ENCODE measurements at regions not wholly inside any gene's neighbourhood (a gene's known extent, or its start where the extent isn't known, plus 50 kb on each side); places are given as distances from the start of the nearest gene placed in this dataset.

DNA sequence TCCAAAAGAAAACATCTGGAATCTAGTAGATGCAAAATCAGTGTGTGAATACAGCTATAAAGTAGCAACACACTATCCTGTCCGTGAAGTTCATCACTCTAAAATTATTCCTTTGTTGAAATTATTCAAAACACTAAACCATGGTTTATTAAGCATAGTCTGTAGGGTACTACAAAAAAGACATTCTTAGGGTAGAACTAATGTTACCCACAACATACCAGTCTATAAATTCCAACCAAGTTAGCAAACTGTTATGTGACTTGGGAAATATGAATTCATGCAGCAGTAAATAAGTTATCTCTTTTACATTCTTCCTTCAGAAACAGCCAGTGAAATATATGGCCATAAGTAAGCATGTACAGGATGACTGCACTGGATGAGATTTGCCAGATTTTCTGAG, 580.3 kb upstream of the ADGRB3 start:
- H3K27ac ChIP-seq: no peak overlapping the region
- CTCF ChIA-PET: no interaction called here
- no peak overlapping the region for H2AFZ ChIP-seq

DNA sequence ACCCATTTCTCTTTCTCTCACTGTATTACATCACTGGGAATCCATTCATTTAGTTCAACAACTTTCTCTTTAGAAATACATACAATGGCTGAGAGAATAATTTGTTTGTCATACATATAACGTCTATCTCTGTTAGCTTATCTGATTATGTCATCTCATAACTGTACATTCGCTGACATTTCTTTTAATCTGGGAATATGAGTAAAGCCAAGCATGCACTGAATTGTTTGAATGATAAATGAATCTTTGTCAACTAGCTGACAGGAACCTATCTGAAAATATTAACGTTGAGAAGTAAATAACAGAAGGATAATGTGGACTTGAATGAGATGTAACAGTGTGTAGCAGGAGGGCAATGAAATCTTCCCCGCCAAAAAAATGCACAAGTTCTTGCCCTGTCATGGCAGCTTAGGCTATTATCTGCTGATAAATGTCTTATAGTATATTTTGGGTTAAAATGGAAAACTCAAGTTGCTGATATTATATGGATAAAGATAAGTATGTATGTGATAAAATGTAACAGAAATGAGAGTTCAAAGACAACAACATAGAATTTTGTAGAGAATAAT, 581.2 kb upstream of the ADGRB3 start:
- Histone ChIP-seq H3F3A (ENCODE audit: insufficient read depth, low read depth) (no peaks in the 10 kb centered on the region), H3K4me2 (no peak overlapping the region), H3K27ac (no peak overlapping the region), H3K79me2 (ENCODE audit: low read depth) (no peaks in the 10 kb centered on the region), H3K4me3 (no peak overlapping the region), H3K9me3 (ENCODE audit: insufficient read depth, low read depth) (no peaks in the 10 kb centered on the region), H3K9me2 (ENCODE audit: insufficient read depth) (no peaks in the 10 kb centered on the region), H3K4me1 (replicated peaks; ENCODE audit: insufficient read depth) (no peaks in the 10 kb centered on the region), H2AFZ (no peak overlapping the region), H4K20me1 (ENCODE audit: insufficient read depth) (no peaks in the 10 kb centered on the region), H3K36me3 (ENCODE audit: low read depth) (no peaks in the 10 kb centered on the region), H3K27me3 (ENCODE audit: insufficient read depth, low read depth) (no peaks in the 10 kb centered on the region)
- no TSS peak for BruUV-seq (replicated peaks)
- ChIA-PET POLR2A (ENCODE audit: unreplicated experiment) (no interaction called here), CTCF (no interaction called here)
- TF ChIP-seq, protein P1, sequence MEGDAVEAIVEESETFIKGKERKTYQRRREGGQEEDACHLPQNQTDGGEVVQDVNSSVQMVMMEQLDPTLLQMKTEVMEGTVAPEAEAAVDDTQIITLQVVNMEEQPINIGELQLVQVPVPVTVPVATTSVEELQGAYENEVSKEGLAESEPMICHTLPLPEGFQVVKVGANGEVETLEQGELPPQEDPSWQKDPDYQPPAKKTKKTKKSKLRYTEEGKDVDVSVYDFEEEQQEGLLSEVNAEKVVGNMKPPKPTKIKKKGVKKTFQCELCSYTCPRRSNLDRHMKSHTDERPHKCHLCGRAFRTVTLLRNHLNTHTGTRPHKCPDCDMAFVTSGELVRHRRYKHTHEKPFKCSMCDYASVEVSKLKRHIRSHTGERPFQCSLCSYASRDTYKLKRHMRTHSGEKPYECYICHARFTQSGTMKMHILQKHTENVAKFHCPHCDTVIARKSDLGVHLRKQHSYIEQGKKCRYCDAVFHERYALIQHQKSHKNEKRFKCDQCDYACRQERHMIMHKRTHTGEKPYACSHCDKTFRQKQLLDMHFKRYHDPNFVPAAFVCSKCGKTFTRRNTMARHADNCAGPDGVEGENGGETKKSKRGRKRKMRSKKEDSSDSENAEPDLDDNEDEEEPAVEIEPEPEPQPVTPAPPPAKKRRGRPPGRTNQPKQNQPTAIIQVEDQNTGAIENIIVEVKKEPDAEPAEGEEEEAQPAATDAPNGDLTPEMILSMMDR (conservative IDR thresholded peaks at IDR 0.05): no peak
- TF ChIP-seq EZH2 (IDR thresholded peaks at IDR 0.05; ENCODE audit: low read depth): no peak
- intact Hi-C loops (cut with micrococcal nuclease; ENCODE audit: unreplicated experiment): no loop called here
- no peak for DNase-seq

More for the DNA sequence above, 580.3 kb upstream of the ADGRB3 start:
- POLR2A ChIA-PET (ENCODE audit: unreplicated experiment): no interaction called here
- Histone ChIP-seq H4K20me1 (ENCODE audit: insufficient read depth) (no peaks in the 10 kb centered on the region), H3K36me3 (ENCODE audit: low read depth) (no peaks in the 10 kb centered on the region), H3K4me3 (no peak overlapping the region), H3K4me2 (no peak overlapping the region), H3K4me1 (replicated peaks; ENCODE audit: insufficient read depth) (no peaks in the 10 kb centered on the region), H3K79me2 (ENCODE audit: low read depth) (no peaks in the 10 kb centered on the region), H3K9me2 (ENCODE audit: insufficient read depth) (no peaks in the 10 kb centered on the region), H3K27me3 (ENCODE audit: insufficient read depth, low read depth) (no peaks in the 10 kb centered on the region), H3F3A (ENCODE audit: insufficient read depth, low read depth) (no peaks in the 10 kb centered on the region), H3K9me3 (ENCODE audit: insufficient read depth, low read depth) (no peaks in the 10 kb centered on the region)
- no peak for DNase-seq
- intact Hi-C loops (cut with micrococcal nuclease; ENCODE audit: unreplicated experiment): no loop called here
- no peak for TF ChIP-seq EZH2 (IDR thresholded peaks at IDR 0.05; ENCODE audit: low read depth)
- TF ChIP-seq, protein P1 (conservative IDR thresholded peaks at IDR 0.05): no peak
- no TSS peak for BruUV-seq (replicated peaks)

DNA sequence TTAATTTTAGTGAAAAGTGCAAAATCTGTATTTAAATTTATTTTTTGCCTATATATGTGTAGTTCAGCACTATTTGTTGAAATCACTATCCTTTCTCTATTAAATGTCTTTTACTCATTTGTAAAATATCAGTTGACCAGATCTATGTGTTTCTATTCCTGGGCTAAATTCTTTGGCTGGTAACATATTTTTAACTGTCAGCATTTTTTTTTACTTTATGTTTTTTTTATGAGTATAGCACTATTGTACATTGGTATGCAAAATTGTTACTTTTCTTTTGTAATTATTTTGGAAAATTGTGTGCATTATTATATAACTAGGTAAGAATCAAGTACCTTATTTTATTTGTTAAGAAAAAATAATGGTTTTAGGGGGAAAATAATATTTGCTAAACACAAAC, 582.8 kb upstream of the ADGRB3 start:
- Histone ChIP-seq H3K4me2 (no peak overlapping the region), H3K9me2 (ENCODE audit: insufficient read depth) (no peaks in the 10 kb centered on the region), H3K27me3 (ENCODE audit: insufficient read depth, low read depth) (no peaks in the 10 kb centered on the region), H3K36me3 (ENCODE audit: low read depth) (no peaks in the 10 kb centered on the region), H3K4me1 (replicated peaks; ENCODE audit: insufficient read depth) (no peaks in the 10 kb centered on the region), H3K9me3 (ENCODE audit: insufficient read depth, low read depth) (no peaks in the 10 kb centered on the region), H4K20me1 (ENCODE audit: insufficient read depth) (no peaks in the 10 kb centered on the region), H3K79me2 (ENCODE audit: low read depth) (no peaks in the 10 kb centered on the region), H3K4me3 (no peak overlapping the region), H3F3A (ENCODE audit: insufficient read depth, low read depth) (no peaks in the 10 kb centered on the region), H3K27ac (no peak overlapping the region), H2AFZ (no peak overlapping the region)
- no peak for DNase-seq
- POLR2A ChIA-PET (ENCODE audit: unreplicated experiment): no interaction called here
- intact Hi-C loops (cut with micrococcal nuclease; ENCODE audit: unreplicated experiment): no loop called here
- TF ChIP-seq, protein P1 (conservative IDR thresholded peaks at IDR 0.05): no peak
- TF ChIP-seq EZH2 (IDR thresholded peaks at IDR 0.05; ENCODE audit: low read depth): no peak
- no TSS peak for BruUV-seq (replicated peaks)
- CTCF ChIA-PET: no interaction called here

Data from PC-9 (cell line).